ENCODE measurements at regions not wholly inside any gene's neighbourhood (a gene's known extent, or its start where the extent isn't known, plus 50 kb on each side); places are given as distances from the start of the nearest gene placed in this dataset.

DNA sequence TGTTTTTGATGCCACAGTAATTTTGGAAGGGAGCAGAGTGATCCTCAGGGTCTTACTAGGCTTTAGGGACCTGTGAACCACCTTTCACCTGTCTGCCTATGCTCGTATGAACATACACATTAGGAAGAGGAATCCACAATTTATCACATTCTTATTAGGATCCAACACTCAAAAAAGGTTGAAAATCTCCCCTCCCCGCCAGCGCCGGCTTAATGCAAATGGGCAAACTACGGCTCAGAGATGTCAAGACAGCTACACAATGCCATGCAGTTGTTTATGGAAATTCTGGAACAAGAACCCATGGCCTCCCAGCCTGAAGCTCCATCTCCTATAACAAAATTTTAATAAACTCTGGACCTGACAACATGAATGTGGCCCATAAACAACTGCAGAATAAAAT, 375.9 kb upstream of the ACVR2A start:
- DNase-seq, result no peak

DNA sequence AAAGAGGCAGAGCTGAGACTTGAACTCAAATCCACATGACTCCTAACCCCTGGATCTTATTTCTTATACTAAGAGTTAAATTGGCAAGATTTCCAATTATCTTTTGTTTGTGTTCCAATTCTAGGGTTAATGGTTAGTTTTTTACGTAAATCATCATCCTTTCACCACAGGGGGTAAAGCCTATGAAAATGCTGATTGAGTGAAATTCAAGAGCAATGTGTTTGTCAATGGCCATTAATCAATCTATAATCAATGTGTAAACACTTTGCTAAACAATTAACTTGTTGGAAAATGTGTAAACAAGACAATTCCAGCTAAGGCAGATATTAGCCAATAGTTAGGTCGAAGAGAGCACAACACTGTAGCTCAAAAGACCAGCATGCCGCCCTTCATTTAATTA, 376.5 kb upstream of the ACVR2A start:
- DNase-seq, result no peak

DNA sequence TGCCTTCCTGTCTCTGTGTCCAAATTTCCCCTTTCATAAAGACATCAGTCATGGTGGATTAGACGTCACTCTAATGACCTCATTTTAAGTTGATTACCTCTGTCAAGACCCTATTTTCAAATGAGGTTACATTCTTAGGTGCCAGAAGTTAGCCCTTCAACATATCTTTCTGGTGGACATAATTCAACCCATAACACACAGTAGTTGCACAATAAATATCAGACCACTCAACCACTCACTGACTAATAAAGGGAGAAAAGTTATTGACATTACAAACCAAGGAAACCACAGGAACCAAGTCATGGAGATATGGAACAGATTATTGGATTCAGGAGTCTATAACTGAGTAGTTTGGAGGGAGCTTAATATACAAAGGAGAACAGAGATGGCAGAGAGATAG, 377.4 kb upstream of the ACVR2A start:
- DNase-seq, result no peak

DNA sequence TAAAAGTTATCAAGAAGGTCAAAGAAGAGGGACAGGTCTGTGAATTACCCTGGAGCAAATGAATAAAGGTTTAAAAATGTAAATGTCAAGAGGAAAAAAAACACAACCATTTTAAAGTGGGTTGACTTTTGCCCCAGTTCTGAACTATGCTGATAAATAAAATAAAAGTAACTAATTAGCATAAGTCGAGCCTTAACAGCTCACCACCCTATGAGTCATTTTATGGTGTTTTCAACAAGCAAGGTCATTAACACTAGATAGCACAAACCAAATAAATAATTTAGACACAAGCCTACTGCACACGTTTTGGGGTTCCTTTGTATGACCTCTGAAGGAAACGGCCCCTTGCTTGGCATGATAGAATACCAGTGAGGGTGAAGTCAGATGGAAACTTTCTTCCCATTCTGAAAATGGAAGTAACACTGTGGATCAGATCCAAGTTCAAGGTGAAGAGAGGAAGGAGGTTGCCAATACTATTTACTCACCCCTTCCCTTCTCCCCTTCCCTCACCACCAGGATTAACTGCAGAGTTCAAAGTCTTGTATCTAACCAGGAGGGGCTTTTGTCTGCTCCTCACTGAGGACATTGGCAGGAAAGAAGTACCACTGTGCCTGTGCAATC, 380.0 kb upstream of the ACVR2A start:
- DNase-seq, result no peak

DNA sequence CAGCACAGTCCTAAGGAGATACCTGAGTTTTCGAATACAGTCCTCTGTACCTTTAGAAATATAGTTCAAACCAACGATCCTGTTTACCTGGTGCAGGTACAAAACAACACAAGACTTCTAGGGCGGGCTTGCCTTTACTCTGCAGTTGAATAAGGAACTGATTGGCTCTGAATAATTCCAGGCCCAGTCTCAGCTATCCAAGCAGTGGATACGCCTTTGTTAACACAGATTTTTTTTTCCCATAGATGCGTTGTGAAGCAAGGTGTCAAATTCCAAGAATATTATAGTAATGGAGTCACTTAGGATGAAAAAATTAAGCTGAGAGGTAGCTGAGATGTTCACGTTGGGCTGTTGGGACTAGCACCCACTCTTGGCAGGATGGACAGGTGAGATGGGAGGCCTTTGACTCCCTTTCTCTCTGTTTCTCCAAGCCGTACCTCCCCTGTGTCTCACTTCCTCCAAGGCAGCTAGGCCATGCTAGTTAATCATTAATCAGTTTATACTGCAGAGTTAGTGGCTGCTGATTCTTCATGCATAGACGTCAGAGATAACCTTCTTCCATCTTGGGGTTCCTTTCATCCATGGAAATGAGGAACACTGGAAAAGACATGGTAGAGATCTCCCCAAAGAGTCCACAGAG, 380.8 kb upstream of the ACVR2A start:
- no peak for DNase-seq

DNA sequence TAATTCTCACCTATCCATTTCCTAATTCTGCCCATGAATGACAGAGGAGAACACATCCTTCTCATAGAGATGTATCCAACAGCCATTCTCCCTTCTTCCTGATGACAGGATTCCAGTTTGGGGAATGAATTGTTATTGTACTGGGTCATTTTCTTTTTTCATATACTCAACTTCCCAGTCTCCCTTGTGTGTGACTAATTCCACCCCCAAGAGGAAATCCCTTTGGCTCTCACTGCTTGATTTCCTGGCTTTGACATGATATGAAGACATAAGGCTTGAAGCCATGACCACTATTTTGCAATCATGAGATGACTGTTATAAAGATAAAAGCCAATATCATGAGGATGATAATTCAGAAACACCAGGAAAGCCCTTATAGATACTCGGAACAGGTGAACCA, 384.7 kb upstream of the ACVR2A start:
- peak in 1 of 3 donors; percentile 7 for DNase-seq

DNA sequence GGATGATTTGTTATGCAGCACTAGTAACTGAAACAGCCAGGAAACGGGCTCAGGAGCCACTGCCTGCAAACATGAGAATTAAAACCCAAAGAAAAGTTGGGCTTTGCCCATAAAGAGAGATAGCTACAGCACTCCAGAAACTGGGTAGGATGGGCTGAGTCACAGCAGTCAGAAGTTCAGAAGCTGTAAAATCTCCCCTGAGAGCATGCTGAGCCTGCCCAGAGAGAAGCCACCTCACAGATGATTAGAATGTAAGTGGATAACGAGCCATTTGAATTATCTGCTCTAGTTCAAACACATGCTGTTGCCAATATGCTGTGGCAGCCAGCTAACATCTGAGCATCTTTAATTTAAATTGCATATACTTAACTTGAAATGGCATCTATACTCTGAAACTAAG, 388.1 kb upstream of the ACVR2A start:
- DNase-seq, result no peak

DNA sequence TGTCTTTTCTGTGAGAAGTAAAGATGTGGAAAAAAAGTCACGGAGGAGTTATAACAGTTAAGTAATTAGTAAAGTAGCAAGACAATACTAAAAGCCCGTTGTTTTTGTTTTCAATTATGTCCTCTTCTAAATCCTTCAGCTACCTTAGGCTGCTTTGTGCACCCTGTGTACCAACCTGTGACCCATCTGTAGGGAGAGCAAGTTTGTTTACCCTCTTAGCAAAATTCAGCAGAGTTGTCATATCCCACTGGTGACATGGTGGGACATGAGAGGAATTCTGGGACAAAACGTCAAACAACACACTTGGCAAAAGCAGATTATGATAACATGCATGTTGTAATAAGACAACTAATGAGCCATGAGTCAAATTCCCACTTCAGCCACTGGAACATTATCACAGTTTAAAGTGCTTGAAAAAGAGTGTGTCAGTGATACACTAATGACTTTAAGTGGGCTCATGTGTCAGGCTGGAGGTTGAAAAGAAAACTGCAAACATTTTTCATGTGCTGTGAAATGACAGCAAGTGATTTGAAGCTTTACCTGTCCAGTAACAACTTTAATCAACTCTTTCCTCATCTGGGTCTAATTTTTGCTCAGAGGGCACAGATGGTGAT, 392.8 kb upstream of the ACVR2A start:
- DNase-seq, result no peak

DNA sequence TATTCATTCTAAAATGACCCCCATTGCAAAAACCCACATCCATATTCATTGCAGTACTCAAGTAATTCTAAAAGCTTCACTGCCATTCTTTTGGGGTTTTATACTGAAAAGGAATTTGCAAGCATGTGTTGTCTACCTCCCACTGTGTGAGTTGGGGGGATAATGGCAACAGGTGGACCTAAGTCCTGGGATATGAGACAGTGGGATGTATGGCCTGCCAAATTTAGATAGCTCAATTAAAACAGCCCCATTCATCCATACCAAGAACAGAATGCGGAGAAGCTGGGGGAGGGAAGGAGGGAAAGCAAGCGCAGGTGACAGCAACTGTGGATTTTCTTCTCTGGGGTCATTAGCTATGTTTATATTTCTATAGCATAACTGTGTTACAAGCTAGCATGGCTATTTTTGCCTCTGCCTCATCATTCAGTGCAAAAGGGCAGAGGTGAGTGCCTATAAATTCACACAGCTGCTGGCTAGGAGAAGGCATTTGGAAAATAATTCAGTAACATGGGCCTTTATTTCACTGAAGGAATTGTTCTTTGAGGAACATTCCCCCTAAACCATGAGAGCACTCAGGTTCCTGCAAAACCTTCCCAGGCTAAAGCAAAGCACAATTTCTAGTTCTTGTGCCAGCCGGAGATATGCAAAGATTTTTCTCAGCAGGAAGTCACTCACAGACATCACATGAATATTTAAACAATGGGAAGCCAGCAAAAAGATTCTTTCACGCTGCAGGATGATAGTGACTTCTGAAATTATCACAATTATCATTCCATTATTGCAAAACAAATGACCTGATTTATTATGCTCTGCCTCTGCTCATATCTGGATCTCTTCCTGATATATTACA, 393.9 kb upstream of the ACVR2A start:
- no peak for DNase-seq

DNA sequence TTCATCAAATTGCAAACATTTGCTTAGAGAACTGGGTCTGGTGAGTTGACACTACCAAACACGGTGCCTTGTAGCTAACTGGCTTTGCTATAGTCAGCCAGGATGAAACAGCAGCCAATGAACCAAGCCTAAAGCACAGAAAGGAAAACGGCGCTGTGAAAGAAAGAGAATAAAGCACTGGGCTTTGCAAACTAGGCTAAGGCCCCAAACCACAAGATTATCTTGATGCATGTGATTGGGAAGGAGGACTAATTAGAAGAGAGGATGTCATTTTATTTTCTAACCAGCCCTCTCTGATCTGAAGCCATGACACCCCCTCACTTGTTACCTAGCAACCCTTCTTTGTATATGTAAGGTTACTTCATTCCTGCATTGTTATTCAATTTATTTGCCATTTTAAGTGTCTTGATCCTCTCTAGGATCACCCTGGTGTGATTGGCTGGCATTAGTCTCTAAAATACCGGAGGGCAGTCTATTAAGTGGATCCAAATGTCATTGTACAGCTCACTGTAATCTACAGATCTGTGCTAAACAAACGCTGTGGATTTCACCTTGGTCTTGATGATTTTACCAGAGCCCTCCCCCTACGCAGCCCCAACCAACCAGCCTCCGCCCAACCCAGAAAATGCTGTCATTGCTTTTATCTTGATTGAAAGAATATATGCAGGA, 395.4 kb upstream of the ACVR2A start:
- DNase-seq, result no peak

DNA sequence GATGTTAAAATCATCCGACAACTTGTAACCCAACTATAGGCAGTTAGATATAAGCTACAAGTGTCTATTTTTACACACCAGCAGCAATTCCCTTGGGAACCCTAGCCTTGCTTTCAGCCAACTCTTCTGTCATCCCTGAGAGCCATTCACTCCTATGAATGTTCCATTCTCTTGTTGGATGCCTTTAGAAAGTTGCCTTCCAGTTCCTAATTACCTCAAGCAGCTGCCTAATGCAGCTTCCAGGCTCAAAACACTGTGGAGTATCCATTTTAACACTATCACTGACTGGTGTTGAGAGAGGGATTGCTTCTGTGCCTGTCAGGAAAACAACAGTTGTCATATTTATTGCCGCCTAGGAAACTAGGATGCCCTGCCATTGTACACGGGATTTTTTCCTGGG, 402.0 kb upstream of the ACVR2A start:
- peak; percentile 49 to 70 (median 61) for DNase-seq

DNA sequence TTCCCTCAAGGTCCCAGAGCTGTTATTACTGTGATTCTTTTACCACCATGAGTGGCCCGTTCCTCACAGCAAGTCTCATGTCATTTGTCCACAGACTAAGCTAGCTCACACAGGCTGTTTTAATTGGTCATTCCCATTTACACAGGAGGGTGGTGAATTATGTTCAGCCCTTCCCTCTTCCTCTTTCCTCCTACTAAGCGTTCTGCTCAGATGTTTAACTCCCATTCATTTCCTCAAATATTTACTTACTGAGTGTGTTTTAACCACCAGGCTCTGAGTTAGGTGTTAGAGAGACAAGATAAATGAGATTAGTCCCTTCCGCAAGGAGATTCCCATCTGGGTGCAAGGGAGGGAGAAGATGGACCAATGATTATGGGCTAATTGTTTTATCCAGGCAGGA, 403.6 kb upstream of the ACVR2A start:
- DNase-seq, result no peak

DNA sequence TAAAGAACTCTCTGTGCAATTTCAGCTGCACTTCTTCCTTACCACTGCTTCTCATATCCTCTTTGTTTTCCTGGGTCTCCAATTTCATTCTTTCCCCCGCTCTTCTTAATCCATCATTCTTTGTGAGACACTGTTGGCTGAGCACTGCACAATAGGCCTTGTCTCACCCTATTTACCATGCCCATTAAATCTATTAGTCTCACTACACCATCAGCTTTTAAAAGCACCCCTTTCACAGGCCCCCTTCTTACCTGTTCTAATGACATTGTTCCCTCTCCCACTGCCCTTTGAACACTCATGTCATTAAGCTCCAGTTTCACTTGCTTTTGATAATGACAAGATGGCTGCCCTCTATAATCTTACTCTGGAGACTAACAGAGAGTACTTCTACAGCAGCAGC, 404.1 kb upstream of the ACVR2A start:
- DNase-seq, result no peak

DNA sequence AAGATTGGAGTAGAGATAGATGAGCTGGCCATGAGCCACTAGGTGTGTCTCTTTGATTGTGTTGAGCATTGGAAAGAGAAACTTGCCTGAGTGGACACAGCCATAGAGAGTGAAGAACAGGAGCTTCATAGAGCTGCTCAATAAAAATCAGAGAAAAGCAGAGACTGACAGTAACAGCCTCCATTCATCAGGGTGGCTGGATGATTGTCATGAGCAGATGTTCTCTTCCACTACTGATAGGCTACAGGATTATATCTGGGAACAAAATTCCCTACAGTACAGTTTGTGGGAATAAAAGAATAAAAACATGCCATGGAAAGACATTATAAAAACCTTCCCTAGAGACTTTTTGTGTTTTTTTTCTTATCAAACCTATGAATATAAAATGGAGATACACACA, 404.8 kb upstream of the ACVR2A start:
- DNase-seq, result no peak

DNA sequence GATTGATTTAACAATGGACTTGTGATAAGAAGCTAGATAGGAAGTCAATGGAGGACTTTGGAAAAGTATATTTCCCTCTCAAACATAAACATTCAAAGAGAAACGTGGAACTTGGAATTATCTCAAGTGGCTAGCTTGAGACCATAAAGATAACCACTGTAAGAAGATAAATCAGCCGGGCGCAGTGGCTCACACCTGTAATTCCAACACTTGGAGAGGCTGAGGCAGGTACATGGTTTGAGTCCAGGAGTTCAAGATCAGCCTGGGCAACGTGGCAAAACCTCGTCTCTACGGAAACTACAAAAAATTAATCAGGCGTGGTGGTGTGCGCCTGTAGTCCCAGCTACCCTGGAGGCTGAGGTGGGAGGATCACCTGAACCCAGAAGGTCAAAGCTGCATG, 405.9 kb upstream of the ACVR2A start:
- no peak for DNase-seq

DNA sequence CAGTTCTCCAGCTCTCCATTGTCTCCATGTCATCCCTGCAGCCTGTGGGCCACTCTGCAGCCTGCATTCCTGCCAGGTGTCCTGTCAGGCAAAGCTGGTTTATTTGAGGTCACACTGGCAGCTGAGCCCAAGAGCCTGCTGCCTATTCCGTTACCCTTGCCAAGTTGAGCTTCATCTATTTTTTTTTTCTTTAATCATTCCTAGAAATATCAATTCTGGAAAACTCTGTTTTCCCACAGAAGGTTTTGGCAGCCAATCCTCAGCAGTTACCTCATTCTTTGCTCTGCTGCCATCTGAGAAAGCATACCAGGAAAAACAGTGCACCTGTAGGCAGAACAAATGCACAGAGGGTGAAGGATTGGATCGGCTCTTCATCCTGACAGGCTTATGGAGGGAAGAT, 411.0 kb upstream of the ACVR2A start:
- no peak for DNase-seq

DNA sequence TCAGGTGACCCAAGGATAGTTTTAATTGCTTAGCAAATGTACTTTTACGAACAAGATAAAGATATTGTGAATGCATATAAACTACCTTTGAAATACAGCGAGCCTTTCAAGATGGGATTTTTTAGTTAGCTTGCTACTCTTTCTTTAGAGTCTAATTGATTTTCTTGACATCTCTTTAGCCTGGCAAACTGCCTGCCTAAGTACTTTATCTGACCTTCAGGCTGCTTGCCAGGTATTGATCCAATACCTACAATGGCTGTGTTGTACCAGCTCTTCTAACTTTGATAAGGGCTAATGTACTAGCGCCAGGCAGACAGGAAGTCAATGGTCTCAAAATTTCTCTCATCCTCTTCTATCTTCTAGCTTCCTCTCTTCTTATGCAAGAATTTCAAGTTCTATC, 414.4 kb upstream of the ACVR2A start:
- DNase-seq, result no peak

DNA sequence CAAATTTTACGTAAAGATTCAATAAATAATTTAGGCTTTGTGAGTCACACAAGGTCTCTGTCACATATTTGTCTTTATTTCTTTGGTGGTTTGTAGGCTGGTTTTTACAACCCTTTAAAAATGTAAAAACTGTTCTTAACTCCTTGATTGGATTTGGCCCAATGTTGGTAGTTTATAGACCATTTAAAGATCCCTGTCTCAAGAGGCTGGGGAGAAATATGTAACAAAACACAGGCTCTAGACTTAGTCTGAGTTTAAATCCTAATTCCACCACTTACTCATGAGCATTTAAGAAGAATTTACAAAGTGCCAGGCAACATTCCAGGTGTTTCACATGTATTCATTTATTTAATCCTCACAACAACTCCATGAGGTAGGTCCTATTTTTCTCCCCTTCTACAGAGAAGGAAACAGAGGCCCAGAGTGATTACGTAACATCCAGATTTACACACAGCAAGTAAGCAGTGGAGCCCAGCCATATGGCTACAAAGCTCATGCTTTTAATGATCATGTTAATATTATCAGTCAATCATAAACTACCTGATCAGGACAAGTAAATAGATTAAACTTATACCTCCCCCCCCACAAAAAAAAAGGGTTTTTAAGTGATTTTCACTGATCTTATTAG, 416.6 kb upstream of the ACVR2A start:
- DNase-seq, result no peak

DNA sequence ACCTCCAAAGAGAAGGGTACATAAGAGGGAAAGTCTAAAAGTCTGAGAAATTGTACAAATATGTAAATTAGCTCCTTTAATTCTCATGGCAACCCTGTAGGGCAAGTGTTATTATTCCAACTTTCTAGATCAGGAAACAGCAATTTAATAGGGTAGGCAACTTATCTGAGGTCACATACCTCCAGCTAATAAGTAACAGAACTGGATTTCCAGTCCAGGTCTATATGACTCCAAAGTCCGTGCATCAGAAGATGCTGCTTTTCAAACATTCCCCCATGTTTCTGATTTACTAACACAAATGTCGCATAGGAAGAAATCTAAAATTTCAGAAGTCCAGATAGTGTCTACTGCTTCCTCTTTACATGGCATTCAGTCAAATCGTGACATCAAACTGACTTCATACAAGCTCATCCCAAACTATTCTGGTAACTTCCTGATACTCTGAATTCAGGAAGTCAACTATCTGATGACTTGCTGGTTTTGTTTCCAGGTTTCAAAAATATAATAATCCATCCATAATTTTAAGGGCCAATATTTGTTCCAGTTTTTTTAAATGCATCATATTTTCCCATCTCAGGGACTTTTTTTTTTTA, 419.3 kb upstream of the ACVR2A start:
- DNase-seq, result no peak

DNA sequence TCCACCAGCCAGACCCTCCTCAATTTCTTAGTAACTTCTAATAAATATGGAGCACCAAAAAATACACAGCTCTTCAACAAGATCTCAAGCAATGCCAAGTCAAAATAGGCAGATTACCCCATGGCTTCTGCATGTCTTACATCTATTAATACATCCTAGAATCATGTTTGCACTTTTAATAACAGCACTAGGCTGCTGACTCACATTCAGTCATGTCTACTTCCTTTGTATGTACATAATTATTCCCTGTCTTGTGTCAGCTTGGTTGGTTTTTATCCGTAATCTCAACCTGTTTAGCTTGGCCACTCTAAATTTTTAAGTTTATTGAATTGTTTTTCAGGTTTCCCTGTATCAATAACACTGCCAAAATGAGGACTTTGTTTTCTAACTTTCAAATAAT, 420.1 kb upstream of the ACVR2A start:
- DNase-seq, result no peak

DNA sequence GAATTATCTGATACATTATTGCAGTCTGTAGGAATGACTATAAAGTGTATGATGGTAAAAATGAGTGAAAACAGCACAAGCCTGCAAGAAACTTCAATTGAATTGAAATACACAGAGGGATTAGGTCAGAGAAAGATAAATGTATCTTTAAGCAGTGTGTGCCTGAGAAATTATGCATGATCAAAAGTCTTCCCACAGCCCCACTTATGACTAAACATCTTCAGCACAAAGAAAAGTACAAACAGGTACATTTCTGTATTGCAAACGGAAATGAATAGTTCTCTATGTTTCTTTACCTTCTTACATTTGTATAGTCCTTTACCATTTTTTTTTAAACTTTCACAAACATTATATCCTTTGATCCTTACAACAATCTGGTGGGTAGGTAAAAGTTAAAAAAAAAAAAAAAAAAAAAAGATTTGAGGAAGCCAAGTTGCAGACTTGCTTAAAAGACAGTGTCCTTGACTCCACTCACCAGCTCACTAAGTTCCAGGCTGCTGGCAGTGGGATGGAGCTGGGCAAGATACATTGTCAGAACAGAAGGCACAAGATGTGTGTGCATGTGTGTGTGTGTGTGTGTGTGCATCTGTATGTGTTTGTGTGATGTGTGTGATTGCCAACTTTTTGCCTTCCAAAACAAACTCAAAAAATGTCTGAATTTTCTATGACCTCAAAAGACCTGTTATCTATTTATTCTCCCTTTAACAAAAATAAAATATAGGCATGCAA, 423.7 kb upstream of the ACVR2A start:
- no peak for DNase-seq
